GM12875 (cell line): ENCODE measurements at regions not wholly inside any gene's neighbourhood (a gene's known extent, or its start where the extent isn't known, plus 50 kb on each side); places are given as distances from the start of the nearest gene placed in this dataset.

ENCODE experiments used
- H3K4me3 ChIP-seq: one replicate; pipeline ENCODE4 v1.5.1; 2011; ENCODE audit warnings: low read depth, low read length, control low read depth
- CTCF ChIP-seq: IDR thresholded peaks from 2 replicates; pipeline ENCODE4 v1.5.1; 2011; ENCODE audit warnings: low read depth, mild to moderate bottlenecking, control low read depth, inconsistent platforms, low read length, moderate library complexity, borderline replicate concordance; ENCODE audit not compliant: insufficient read depth

GRCh38 chr7:17512181-17512675 is 213.8 kb downstream of the AHR start:
- no peak overlapping the region for H3K4me3 ChIP-seq
- TF ChIP-seq CTCF: no peak

- no peak overlapping the region for H3K4me3 ChIP-seq
- no peak for TF ChIP-seq CTCF
Observed at GRCh38 chr7:17516771-17517170, 218.3 kb downstream of the AHR start.

GRCh38 chr7:17520941-17521340 is 222.5 kb downstream of the AHR start:
- no peak for TF ChIP-seq CTCF
- H3K4me3 ChIP-seq: no peak overlapping the region

- no peak overlapping the region for H3K4me3 ChIP-seq
Observed at GRCh38 chr7:17521437-17521836, 223.0 kb downstream of the AHR start.

GRCh38 chr7:17523813-17524739 is 225.6 kb downstream of the AHR start:
- TF ChIP-seq CTCF: no peak
- no peak overlapping the region for H3K4me3 ChIP-seq

More at GRCh38 chr7:17521437-17521836, 223.0 kb downstream of the AHR start:
- TF ChIP-seq CTCF: no peak

GRCh38 chr7:17524746-17525145 is 226.3 kb downstream of the AHR start:
- no peak for TF ChIP-seq CTCF
- no peak overlapping the region for H3K4me3 ChIP-seq

GRCh38 chr7:17526621-17527020 is 228.2 kb downstream of the AHR start:
- no peak overlapping the region for H3K4me3 ChIP-seq
- TF ChIP-seq CTCF: no peak
